ENCODE measurements at regions not wholly inside any gene's neighbourhood (a gene's known extent, or its start where the extent isn't known, plus 50 kb on each side); places are given as distances from the start of the nearest gene placed in this dataset.

DNA sequence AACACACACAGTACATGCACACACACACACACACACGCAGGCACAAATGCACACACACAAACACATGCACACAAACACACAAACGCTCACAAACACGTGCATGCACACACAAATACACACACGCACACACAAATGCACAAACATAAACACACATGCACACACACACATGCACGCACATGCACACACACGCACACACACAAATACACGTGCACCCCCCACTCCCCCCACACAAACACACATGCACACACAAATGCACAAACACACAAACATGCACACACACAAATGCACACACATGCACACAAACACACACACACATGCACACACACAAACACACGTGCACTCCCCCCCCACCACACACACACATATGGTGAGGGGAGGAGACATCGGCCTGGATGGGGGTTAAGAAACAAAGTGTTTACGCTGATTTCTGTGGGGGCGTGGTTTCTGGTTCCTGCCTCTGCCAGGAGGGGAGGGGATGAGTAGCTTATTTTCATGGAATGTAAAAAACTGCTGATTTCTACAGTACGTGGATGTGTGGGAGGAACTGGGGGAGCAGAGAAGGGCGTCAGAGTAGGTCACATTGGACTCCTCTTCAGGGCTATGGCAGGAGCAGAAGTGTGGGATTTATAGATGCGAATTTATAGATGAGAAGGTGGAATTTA, 607.2 kb downstream of the QKI start:
- no peaks in the 10 kb centered on the region for H3K4me1 ChIP-seq (ENCODE audit: insufficient read depth, low read length, poor library complexity, severe bottlenecking)
- H3F3A ChIP-seq (ENCODE audit: low read depth), result no peaks in the 10 kb centered on the region
- TF ChIP-seq, protein P1, sequence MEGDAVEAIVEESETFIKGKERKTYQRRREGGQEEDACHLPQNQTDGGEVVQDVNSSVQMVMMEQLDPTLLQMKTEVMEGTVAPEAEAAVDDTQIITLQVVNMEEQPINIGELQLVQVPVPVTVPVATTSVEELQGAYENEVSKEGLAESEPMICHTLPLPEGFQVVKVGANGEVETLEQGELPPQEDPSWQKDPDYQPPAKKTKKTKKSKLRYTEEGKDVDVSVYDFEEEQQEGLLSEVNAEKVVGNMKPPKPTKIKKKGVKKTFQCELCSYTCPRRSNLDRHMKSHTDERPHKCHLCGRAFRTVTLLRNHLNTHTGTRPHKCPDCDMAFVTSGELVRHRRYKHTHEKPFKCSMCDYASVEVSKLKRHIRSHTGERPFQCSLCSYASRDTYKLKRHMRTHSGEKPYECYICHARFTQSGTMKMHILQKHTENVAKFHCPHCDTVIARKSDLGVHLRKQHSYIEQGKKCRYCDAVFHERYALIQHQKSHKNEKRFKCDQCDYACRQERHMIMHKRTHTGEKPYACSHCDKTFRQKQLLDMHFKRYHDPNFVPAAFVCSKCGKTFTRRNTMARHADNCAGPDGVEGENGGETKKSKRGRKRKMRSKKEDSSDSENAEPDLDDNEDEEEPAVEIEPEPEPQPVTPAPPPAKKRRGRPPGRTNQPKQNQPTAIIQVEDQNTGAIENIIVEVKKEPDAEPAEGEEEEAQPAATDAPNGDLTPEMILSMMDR (conservative IDR thresholded peaks at IDR 0.05; ENCODE audit: low read length), result no peak
- no peak for TF ChIP-seq EZH2phosphoT487 (IDR thresholded peaks at IDR 0.05; ENCODE audit: borderline replicate concordance)
- no peak overlapping the region for H3K4me2 ChIP-seq (ENCODE audit: low read depth, low read length, poor library complexity, severe bottlenecking)
- H3K27me3 ChIP-seq (ENCODE audit: insufficient read depth, low read length, poor library complexity, severe bottlenecking), result no peaks in the 10 kb centered on the region
- H3K9me2 ChIP-seq (replicated peaks; ENCODE audit: low read depth, low read length), result no peaks in the 10 kb centered on the region
- no peak overlapping the region for H3K9ac ChIP-seq (ENCODE audit: low read depth, low read length, poor library complexity, severe bottlenecking)
- no peaks in the 10 kb centered on the region for H3K79me2 ChIP-seq (ENCODE audit: insufficient read depth, low read length)
- no peak overlapping the region for H2AFZ ChIP-seq (ENCODE audit: low read length)
- no peaks in the 10 kb centered on the region for H3K36me3 ChIP-seq (ENCODE audit: insufficient read depth, low read length)
- no peaks in the 10 kb centered on the region for H4K20me1 ChIP-seq (ENCODE audit: insufficient read depth, low read length, poor library complexity, severe bottlenecking)
- H3K9me3 ChIP-seq (ENCODE audit: insufficient read depth, low read depth, low read length), result peaks cover 7% of the 10 kb centered on the region
- no peak overlapping the region for H3K4me3 ChIP-seq (ENCODE audit: low read length, poor library complexity, severe bottlenecking)

DNA sequence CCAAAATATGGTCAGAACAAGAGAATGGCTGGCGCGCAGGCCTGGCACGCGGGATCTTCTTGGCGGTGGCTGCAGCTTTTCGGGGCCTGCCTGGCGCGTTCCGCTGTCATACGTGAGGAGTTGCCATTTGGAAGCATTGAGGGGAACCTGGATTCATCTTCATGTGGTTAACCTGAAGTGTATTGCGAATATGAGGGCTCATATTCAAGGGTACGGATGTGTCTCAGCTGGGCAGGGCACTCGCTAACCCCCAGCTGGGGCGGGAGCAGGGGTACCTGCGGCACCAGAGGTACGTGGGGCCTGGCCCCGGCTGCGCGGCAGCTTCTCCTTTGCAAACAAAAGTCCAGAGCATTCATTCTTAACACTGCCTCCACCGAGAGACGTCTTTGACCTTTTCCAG, 605.6 kb downstream of the QKI start:
- Histone ChIP-seq H3K9me3 (ENCODE audit: insufficient read depth, low read depth, low read length) (peaks cover 7% of the 10 kb centered on the region), H3K36me3 (ENCODE audit: insufficient read depth, low read length) (no peaks in the 10 kb centered on the region), H3K79me2 (ENCODE audit: insufficient read depth, low read length) (no peaks in the 10 kb centered on the region), H2AFZ (ENCODE audit: low read length) (no peak overlapping the region), H4K20me1 (ENCODE audit: insufficient read depth, low read length, poor library complexity, severe bottlenecking) (no peaks in the 10 kb centered on the region), H3K27me3 (ENCODE audit: insufficient read depth, low read length, poor library complexity, severe bottlenecking) (no peaks in the 10 kb centered on the region), H3K4me2 (ENCODE audit: low read depth, low read length, poor library complexity, severe bottlenecking) (no peak overlapping the region), H3K4me1 (ENCODE audit: insufficient read depth, low read length, poor library complexity, severe bottlenecking) (no peaks in the 10 kb centered on the region), H3K9ac (ENCODE audit: low read depth, low read length, poor library complexity, severe bottlenecking) (no peak overlapping the region), H3K4me3 (ENCODE audit: low read length, poor library complexity, severe bottlenecking) (no peak overlapping the region), H3F3A (ENCODE audit: low read depth) (no peaks in the 10 kb centered on the region), H3K9me2 (replicated peaks; ENCODE audit: low read depth, low read length) (no peaks in the 10 kb centered on the region)
- TF ChIP-seq, protein P1 (conservative IDR thresholded peaks at IDR 0.05; ENCODE audit: low read length), result no peak

DNA sequence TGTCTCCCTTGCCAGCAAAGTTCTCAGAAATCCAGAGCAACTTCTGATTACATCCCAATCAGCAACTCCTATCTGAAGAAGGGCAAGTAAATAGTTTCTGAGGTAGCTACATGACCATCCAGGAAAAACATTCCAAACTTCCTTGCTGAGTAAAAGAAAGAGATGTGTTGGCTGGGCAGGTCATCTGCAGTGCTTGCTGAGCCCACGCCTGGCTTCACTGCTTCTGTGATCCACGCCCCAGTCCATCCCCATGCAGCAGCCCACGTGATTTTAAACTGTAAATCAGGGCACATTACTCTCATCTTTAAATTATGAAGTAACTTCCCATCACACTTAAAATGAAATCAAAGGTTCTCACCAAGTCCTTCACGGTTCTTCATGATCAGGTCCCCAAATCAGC, 603.6 kb downstream of the QKI start:
- H3K9ac ChIP-seq (ENCODE audit: low read depth, low read length, poor library complexity, severe bottlenecking), result no peak overlapping the region
- peaks cover 7% of the 10 kb centered on the region for H3K9me3 ChIP-seq (ENCODE audit: insufficient read depth, low read depth, low read length)
- no peaks in the 10 kb centered on the region for H3K79me2 ChIP-seq (ENCODE audit: insufficient read depth, low read length)
- no peaks in the 10 kb centered on the region for H3F3A ChIP-seq (ENCODE audit: low read depth)
- no peaks in the 10 kb centered on the region for H3K4me1 ChIP-seq (ENCODE audit: insufficient read depth, low read length, poor library complexity, severe bottlenecking)
- H3K4me3 ChIP-seq (ENCODE audit: low read length, poor library complexity, severe bottlenecking), result no peak overlapping the region
- H3K36me3 ChIP-seq (ENCODE audit: insufficient read depth, low read length), result no peaks in the 10 kb centered on the region
- H3K9me2 ChIP-seq (replicated peaks; ENCODE audit: low read depth, low read length), result no peaks in the 10 kb centered on the region
- H2AFZ ChIP-seq (ENCODE audit: low read length), result no peak overlapping the region
- no peak overlapping the region for H3K4me2 ChIP-seq (ENCODE audit: low read depth, low read length, poor library complexity, severe bottlenecking)
- no peaks in the 10 kb centered on the region for H3K27me3 ChIP-seq (ENCODE audit: insufficient read depth, low read length, poor library complexity, severe bottlenecking)
- H4K20me1 ChIP-seq (ENCODE audit: insufficient read depth, low read length, poor library complexity, severe bottlenecking), result no peaks in the 10 kb centered on the region
- no peak for TF ChIP-seq EZH2phosphoT487 (IDR thresholded peaks at IDR 0.05; ENCODE audit: borderline replicate concordance)
- TF ChIP-seq, protein P1 (conservative IDR thresholded peaks at IDR 0.05; ENCODE audit: low read length), result no peak
